ENCODE measurements at regions not wholly inside any gene's neighbourhood (a gene's known extent, or its start where the extent isn't known, plus 50 kb on each side); places are given as distances from the start of the nearest gene placed in this dataset.

DNA sequence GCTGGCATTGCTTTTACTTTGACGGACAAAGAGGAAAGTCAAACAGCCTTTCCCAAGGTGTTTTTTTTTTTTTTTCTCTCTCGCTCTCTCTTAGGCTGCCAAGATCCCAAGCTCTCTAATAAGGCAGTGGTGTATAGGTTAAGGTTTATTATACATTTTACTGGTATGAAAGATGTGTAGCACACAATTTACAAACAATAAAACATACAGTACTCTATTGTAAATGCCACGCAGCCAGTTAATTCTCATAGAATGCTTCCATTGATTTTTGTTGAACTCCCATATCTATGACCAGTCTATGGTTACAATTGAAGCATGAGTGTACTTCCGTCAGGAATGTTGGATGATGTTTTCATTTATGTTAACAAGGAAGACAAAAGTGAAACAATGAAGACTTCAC, 106.4 kb upstream of the GSC start (continued):
- TF ChIP-seq, protein P1, sequence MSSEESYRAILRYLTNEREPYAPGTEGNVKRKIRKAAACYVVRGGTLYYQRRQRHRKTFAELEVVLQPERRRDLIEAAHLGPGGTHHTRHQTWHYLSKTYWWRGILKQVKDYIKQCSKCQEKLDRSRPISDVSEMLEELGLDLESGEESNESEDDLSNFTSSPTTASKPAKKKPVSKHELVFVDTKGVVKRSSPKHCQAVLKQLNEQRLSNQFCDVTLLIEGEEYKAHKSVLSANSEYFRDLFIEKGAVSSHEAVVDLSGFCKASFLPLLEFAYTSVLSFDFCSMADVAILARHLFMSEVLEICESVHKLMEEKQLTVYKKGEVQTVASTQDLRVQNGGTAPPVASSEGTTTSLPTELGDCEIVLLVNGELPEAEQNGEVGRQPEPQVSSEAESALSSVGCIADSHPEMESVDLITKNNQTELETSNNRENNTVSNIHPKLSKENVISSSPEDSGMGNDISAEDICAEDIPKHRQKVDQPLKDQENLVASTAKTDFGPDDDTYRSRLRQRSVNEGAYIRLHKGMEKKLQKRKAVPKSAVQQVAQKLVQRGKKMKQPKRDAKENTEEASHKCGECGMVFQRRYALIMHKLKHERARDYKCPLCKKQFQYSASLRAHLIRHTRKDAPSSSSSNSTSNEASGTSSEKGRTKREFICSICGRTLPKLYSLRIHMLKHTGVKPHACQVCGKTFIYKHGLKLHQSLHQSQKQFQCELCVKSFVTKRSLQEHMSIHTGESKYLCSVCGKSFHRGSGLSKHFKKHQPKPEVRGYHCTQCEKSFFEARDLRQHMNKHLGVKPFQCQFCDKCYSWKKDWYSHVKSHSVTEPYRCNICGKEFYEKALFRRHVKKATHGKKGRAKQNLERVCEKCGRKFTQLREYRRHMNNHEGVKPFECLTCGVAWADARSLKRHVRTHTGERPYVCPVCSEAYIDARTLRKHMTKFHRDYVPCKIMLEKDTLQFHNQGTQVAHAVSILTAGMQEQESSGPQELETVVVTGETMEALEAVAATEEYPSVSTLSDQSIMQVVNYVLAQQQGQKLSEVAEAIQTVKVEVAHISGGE (CRISPR knock-in tag; IDR thresholded peaks at IDR 0.05): no peak
- TF ChIP-seq, protein P2, sequence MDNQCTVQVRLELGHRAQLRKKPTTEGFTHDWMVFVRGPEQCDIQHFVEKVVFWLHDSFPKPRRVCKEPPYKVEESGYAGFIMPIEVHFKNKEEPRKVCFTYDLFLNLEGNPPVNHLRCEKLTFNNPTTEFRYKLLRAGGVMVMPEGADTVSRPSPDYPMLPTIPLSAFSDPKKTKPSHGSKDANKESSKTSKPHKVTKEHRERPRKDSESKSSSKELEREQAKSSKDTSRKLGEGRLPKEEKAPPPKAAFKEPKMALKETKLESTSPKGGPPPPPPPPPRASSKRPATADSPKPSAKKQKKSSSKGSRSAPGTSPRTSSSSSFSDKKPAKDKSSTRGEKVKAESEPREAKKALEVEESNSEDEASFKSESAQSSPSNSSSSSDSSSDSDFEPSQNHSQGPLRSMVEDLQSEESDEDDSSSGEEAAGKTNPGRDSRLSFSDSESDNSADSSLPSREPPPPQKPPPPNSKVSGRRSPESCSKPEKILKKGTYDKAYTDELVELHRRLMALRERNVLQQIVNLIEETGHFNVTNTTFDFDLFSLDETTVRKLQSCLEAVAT (IDR thresholded peaks at IDR 0.05): no peak
- TF ChIP-seq SIN3A (IDR thresholded peaks at IDR 0.05; ENCODE audit: low read depth, low read length) (no peak), ZNF274 (IDR thresholded peaks at IDR 0.05; ENCODE audit: insufficient read depth, insufficient read length) (no peak), ZNF622 (IDR thresholded peaks at IDR 0.05) (no peak)

DNA sequence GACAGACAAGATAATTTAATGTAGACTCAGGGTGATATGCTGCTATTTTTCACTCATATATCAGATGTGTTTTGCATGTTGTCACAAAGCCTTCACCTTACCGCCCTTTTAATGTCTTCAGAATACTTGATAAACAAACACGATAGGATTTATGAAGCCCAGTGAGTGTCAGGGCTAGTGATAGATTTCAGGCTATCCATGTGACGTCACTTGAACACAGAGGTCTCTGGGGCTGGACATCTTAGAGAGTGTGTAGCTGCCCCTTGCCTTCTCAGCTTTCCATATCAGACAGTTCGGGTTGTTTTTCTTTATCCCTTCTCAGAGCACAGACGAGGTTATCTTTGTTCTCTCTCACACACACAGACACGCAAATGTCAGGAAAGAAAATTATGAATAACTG, 105.3 kb upstream of the GSC start:
- 17% methylated on average over 6 of the region's 6 CpGs for WGBS (ENCODE audit: insufficient coverage, insufficient replicate concordance, low lambda C conversion rate, missing lambda C conversion rate)
- Histone ChIP-seq H3K36me3 (ENCODE audit: control insufficient read depth in 2 of 2, insufficient read depth in 2 of 2, low read length in 1 of 2) (no peaks in the 10 kb centered on the region), H3K79me2 (ENCODE audit: control insufficient read depth, insufficient read depth, low read length) (no peaks in the 10 kb centered on the region), H4K20me1 (ENCODE audit: control insufficient read depth, insufficient read depth) (no peaks in the 10 kb centered on the region), H3K9me3 (replicated peaks; ENCODE audit: control insufficient read depth, insufficient read depth, low read length) (no peaks in the 10 kb centered on the region), H3K9ac (ENCODE audit: control insufficient read depth, insufficient read depth, low read length) (no peak overlapping the region), H3K27me3 (replicated peaks in 1 of 2; ENCODE audit: control insufficient read depth in 2 of 2, insufficient read depth in 2 of 2, low read length in 1 of 2) (peaks cover 0 to 2% of the 10 kb centered on the region in 2 experiments; a peak in 2 of 4 replicates), H3K4me2 (ENCODE audit: control insufficient read depth, insufficient read depth) (no peak overlapping the region), H3K27ac (ENCODE audit: control insufficient read depth, insufficient read depth) (no peak overlapping the region), H2AFZ (ENCODE audit: control insufficient read depth, low read depth, low read length) (no peak overlapping the region), H3K4me3 (no peak overlapping the region), H3K4me1 (ENCODE audit: control insufficient read depth, insufficient read depth, low read length) (no peaks in the 10 kb centered on the region)
- intact Hi-C loops (cut with micrococcal nuclease; ENCODE audit: unreplicated experiment): no loop called here
- FAIRE-seq (no peak), ATAC-seq (no peak), DNase-seq (ENCODE audit: low read depth, low spot score) (no peak)
- RAD21 ChIA-PET (ENCODE audit: unreplicated experiment): no interaction called here
- SMC1A ChIA-PET (ENCODE audit: uncharacterized antibody, unreplicated experiment): no interaction called here
- POLR2A ChIA-PET: no interaction called here
- no TSS peak for BruUV-seq (replicated peaks)
- TF ChIP-seq MYC (IDR thresholded peaks at IDR 0.05; ENCODE audit: insufficient read depth, insufficient read length, insufficient replicate concordance, low read length, severe bottlenecking) (no peak), ZNF217 (IDR thresholded peaks at IDR 0.05) (no peak), HDAC2 (IDR thresholded peaks at IDR 0.05) (no peak), HDGF (IDR thresholded peaks at IDR 0.05) (no peak), YY1 (IDR thresholded peaks at IDR 0.05; ENCODE audit: low read depth, low read length) (no peak), DPF2 (IDR thresholded peaks at IDR 0.05) (no peak), STAT1 (conservative IDR thresholded peaks at IDR 0.05) (no peak)
- TF ChIP-seq, protein P3, sequence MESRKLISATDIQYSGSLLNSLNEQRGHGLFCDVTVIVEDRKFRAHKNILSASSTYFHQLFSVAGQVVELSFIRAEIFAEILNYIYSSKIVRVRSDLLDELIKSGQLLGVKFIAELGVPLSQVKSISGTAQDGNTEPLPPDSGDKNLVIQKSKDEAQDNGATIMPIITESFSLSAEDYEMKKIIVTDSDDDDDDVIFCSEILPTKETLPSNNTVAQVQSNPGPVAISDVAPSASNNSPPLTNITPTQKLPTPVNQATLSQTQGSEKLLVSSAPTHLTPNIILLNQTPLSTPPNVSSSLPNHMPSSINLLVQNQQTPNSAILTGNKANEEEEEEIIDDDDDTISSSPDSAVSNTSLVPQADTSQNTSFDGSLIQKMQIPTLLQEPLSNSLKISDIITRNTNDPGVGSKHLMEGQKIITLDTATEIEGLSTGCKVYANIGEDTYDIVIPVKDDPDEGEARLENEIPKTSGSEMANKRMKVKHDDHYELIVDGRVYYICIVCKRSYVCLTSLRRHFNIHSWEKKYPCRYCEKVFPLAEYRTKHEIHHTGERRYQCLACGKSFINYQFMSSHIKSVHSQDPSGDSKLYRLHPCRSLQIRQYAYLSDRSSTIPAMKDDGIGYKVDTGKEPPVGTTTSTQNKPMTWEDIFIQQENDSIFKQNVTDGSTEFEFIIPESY (IDR thresholded peaks at IDR 0.05): no peak
- in situ Hi-C loops (cut with MboI): no loop called here
- CTCF ChIA-PET: no interaction called here

Data from GM12878 (cell line).